ENCODE measurements at regions not wholly inside any gene's neighbourhood (a gene's known extent, or its start where the extent isn't known, plus 50 kb on each side); places are given as distances from the start of the nearest gene placed in this dataset.
"Not testable (repeated sequence)": the region's sequence is repeated elsewhere in the genome, so short reads cannot be mapped to it uniquely, and the experiment has no call there.

DNA sequence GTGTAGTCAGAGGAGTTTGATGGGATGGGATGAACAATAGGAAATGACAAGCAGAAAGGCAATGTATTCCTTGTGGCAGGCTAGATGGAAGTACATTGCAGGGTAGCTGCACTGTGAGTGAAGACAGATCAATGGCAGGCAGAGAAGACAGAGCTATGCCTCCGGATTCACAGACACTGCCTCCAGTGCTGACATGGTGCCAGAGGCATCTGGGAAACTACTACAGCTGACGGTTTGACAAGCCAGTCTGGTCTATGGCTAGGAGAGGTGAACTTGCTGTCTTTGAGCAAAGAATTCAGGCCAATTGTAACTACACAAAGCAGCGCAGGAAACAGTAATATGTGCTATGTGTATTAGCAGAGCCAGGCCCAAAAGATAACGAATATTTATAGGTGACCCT lies 193.5 kb downstream of the DIO2 start:
- WGBS (ENCODE audit: insufficient coverage, low coverage, low lambda C conversion rate, missing lambda C conversion rate), result 49% methylated on average over 3 of the region's 4 CpGs
- Histone ChIP-seq H3K27me3 (no peaks in the 10 kb centered on the region), H3K9me3 (no peaks in the 10 kb centered on the region), H3K4me1 (no peaks in the 10 kb centered on the region), H3K36me3 (no peaks in the 10 kb centered on the region), H3K4me3 (no peak overlapping the region), H3K27ac (no peak overlapping the region)
- no peak for DNase-seq
- intact Hi-C loops (cut with DNase I), result no loop called here
- ATAC-seq, result no peak
- TF ChIP-seq POLR2A (IDR thresholded peaks at IDR 0.05), result no peak
- TF ChIP-seq, protein P1, sequence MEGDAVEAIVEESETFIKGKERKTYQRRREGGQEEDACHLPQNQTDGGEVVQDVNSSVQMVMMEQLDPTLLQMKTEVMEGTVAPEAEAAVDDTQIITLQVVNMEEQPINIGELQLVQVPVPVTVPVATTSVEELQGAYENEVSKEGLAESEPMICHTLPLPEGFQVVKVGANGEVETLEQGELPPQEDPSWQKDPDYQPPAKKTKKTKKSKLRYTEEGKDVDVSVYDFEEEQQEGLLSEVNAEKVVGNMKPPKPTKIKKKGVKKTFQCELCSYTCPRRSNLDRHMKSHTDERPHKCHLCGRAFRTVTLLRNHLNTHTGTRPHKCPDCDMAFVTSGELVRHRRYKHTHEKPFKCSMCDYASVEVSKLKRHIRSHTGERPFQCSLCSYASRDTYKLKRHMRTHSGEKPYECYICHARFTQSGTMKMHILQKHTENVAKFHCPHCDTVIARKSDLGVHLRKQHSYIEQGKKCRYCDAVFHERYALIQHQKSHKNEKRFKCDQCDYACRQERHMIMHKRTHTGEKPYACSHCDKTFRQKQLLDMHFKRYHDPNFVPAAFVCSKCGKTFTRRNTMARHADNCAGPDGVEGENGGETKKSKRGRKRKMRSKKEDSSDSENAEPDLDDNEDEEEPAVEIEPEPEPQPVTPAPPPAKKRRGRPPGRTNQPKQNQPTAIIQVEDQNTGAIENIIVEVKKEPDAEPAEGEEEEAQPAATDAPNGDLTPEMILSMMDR (IDR thresholded peaks at IDR 0.05), result no peak

DNA sequence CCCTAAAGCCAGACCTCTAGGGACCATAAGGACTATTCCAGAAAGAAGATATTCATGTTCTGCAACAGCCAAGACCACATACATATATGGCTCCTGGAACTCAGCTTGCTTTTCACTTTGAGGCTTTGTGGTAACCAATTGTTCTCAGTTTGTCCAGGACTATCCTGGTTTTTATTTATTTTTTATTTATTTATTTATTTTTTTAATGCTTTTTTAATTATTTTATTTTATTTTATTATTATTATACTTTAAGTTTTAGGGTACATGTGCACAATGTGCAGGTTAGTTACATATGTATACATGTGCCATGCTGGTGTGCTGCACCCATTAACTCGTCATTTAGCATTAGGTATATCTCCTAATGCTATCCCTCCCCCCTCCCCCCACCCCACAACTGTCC lies 201.1 kb downstream of the DIO2 start:
- H3K36me3 ChIP-seq; intact Hi-C loops (cut with DNase I); H3K9me3 ChIP-seq; DNase-seq; H3K27me3 ChIP-seq; H3K4me3 ChIP-seq; H3K4me1 ChIP-seq; ATAC-seq; H3K27ac ChIP-seq: not testable (repeated sequence)
- WGBS (ENCODE audit: insufficient coverage, low coverage, low lambda C conversion rate, missing lambda C conversion rate), result 57% methylated on average over 1 of the region's 1 CpG

DNA sequence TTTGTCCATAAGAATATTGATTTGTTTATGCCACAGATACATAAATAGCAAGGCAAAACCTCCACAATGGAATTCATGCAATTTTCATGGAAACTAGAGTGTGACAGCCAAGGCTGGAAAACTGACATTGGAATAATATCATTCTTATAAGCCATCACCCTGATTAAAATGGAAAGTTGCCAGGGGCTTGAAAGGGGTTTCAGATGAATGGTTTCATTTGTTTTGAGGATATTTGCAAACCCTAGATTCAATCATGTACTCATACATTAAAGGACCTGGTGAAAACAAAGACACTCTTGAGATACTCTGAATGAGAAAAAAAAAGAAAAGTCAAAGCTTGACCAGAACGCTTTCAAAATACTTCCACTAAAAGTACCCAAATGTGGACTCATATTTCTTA lies 205.7 kb downstream of the DIO2 start:
- Histone ChIP-seq H3K27ac (no peak overlapping the region), H3K9me3 (no peaks in the 10 kb centered on the region), H3K4me3 (no peak overlapping the region), H3K36me3 (no peaks in the 10 kb centered on the region), H3K27me3 (no peaks in the 10 kb centered on the region), H3K4me1 (peaks cover 0 to 5% (median 0%) of the 10 kb centered on the region in 4 donors)
- DNase-seq, result no peak
- intact Hi-C loops (cut with DNase I), result no loop called here
- 0% methylated on average over 1 of the region's 1 CpG for WGBS (ENCODE audit: insufficient coverage, low coverage, low lambda C conversion rate, missing lambda C conversion rate)
- no peak for ATAC-seq
- no peak for TF ChIP-seq POLR2A (IDR thresholded peaks at IDR 0.05)
- TF ChIP-seq, protein P1 (IDR thresholded peaks at IDR 0.05), result no peak

DNA sequence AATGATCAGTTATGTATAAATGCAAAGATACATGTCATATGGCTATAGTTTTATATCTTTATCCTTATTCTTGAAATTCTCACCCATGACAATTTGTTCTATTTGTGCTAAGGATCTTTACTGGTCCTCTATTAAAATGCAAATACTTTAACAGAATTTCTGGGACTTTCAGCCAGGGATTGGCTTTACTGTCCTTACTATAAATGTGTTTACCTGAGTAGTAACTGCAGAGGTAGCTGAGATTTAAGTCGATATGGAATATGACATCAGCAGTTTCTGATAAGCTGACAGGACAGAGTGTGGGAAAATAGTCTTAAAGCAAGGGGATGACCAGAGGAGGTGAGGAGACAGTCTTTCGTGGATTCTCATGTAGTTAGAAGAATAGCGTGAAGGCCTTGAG lies 206.4 kb downstream of the DIO2 start:
- peaks cover 0 to 5% (median 0%) of the 10 kb centered on the region in 4 donors for H3K4me1 ChIP-seq
- no peak overlapping the region for H3K4me3 ChIP-seq
- H3K9me3 ChIP-seq, result no peaks in the 10 kb centered on the region
- 63% methylated on average over 3 of the region's 3 CpGs for WGBS (ENCODE audit: insufficient coverage, low coverage, low lambda C conversion rate, missing lambda C conversion rate)
- H3K27ac ChIP-seq, result no peak overlapping the region
- no peaks in the 10 kb centered on the region for H3K27me3 ChIP-seq
- no peaks in the 10 kb centered on the region for H3K36me3 ChIP-seq
- no peak for ATAC-seq
- TF ChIP-seq, protein P1 (IDR thresholded peaks at IDR 0.05), result no peak
- TF ChIP-seq POLR2A (IDR thresholded peaks at IDR 0.05), result no peak
- intact Hi-C loops (cut with DNase I), result no loop called here
- no peak for DNase-seq

DNA sequence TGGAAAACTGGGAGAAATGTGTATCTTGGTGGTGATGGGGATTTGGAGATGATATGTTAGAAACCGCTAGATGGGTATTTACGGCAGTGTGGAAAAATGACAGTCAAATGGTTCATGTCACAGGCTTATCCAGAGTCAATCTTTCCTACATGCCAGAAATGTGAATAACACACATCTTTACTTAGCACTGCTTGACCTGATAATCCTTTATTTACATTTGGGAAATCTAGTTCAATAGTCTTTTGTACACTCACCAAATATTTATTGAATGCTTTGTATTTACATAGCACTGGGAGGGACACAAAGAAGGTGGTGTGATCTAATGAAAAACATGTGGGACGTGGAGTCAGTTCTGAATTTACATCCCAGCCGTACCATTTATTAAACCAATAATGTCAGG lies 208.2 kb downstream of the DIO2 start:
- Histone ChIP-seq H3K4me1 (peaks cover 0 to 5% (median 0%) of the 10 kb centered on the region in 4 donors), H3K9me3 (no peaks in the 10 kb centered on the region), H3K27me3 (no peaks in the 10 kb centered on the region), H3K4me3 (no peak overlapping the region), H3K36me3 (no peaks in the 10 kb centered on the region), H3K27ac (no peak overlapping the region)
- DNase-seq (no peak), ATAC-seq (peak; percentile 37 to 93 (median 62))
- intact Hi-C loops (cut with DNase I), result no loop called here
- TF ChIP-seq POLR2A (IDR thresholded peaks at IDR 0.05), result no peak
- TF ChIP-seq, protein P1 (IDR thresholded peaks at IDR 0.05), result no peak
- WGBS (ENCODE audit: insufficient coverage, low coverage, low lambda C conversion rate, missing lambda C conversion rate), result 36% methylated on average over 4 of the region's 4 CpGs
